ENCODE measurements at regions not wholly inside any gene's neighbourhood (a gene's known extent, or its start where the extent isn't known, plus 50 kb on each side); places are given as distances from the start of the nearest gene placed in this dataset.

DNA sequence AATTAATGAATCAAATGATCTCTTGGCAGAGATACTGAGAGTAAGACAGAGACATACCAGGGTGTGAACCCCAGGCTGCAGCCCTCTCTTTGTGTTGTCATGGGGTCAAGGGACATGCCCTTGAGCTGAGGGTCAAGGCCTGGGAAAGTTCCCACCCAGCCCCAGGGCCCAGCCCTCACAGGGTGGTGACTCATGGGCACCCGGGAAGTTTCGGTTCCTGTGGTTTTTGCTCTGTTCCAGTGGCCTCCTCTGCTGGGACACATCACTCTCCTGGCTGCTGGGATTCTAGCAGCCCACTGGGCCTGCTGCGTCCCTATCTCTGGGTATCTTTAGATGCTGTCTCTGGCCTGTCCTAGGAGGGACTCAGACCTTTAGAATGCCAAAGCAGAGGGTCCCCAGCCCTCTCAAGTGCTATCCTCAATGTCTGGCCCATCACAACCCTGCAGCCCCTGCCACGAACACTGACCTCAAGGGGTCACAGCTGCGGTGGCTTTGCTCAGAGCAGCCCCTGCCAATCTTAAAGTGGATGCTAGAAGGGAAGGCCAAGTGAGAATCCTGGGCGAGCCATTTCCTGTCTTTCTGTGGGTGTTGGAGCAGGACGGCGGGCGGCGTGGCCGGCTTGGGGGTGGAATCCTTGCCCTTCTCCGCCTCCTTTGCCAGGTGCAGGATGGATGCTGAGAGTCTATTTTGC lies 148.4 kb upstream of the TLE3 start:
- H3F3A ChIP-seq (ENCODE audit: insufficient read depth, low read length, poor library complexity, severe bottlenecking) = no peaks in the 10 kb centered on the region
- H3K4me2 ChIP-seq (ENCODE audit: low read length) = no peak overlapping the region

DNA sequence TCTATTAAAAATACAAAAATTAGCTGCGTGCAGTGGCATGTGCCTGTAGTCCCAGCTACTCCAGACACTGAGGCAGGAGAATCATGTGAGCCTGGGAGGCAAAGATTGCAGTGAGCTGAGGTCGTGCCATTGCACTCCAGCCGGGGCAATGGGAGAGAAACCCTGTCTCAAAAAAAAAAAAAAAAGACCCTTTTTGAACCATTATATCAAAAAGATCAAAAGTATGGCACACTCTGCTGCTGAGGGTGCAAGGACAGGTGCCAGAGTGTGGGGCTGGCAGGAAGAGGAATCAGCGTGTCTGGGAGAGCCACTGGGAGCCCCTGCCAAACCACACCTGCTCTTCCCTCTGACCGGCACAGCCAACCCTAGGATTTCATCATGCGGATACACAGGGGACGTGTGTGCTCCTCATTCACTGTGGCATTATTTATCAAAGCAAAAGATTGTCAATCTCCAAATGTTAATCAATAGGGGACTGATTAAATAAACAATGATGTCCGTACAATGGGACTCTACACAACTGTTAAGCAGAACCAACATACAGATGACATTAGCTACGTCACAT lies 147.3 kb upstream of the TLE3 start:
- H3K27ac ChIP-seq (ENCODE audit: low read length) = no peak overlapping the region
- no peaks in the 10 kb centered on the region for H3K9me3 ChIP-seq (ENCODE audit: low read length)
- H3K27me3 ChIP-seq (ENCODE audit: insufficient read depth, low read depth, low read length) = no peaks in the 10 kb centered on the region
- H2AFZ ChIP-seq (ENCODE audit: low read depth, low read length) = no peak overlapping the region
- no peaks in the 10 kb centered on the region for H3F3A ChIP-seq (ENCODE audit: insufficient read depth, low read length, poor library complexity, severe bottlenecking)
- H3K9me2 ChIP-seq (ENCODE audit: insufficient read depth, low read length) = no peaks in the 10 kb centered on the region
- H3K79me2 ChIP-seq (replicated peaks; ENCODE audit: insufficient read depth, low read length) = no peaks in the 10 kb centered on the region
- H3K9ac ChIP-seq (ENCODE audit: low read length) = no peak overlapping the region
- H3K4me3 ChIP-seq (ENCODE audit: low read length) = no peak overlapping the region
- H3K36me3 ChIP-seq (ENCODE audit: insufficient read depth, low read length) = no peaks in the 10 kb centered on the region
- H3K4me2 ChIP-seq (ENCODE audit: low read length) = no peak overlapping the region
- TF ChIP-seq SMC3 (conservative IDR thresholded peaks at IDR 0.05; ENCODE audit: poor library complexity) = no peak
- TF ChIP-seq POLR2AphosphoS5 (IDR thresholded peaks at IDR 0.05) = no peak
- TF ChIP-seq, protein P1, sequence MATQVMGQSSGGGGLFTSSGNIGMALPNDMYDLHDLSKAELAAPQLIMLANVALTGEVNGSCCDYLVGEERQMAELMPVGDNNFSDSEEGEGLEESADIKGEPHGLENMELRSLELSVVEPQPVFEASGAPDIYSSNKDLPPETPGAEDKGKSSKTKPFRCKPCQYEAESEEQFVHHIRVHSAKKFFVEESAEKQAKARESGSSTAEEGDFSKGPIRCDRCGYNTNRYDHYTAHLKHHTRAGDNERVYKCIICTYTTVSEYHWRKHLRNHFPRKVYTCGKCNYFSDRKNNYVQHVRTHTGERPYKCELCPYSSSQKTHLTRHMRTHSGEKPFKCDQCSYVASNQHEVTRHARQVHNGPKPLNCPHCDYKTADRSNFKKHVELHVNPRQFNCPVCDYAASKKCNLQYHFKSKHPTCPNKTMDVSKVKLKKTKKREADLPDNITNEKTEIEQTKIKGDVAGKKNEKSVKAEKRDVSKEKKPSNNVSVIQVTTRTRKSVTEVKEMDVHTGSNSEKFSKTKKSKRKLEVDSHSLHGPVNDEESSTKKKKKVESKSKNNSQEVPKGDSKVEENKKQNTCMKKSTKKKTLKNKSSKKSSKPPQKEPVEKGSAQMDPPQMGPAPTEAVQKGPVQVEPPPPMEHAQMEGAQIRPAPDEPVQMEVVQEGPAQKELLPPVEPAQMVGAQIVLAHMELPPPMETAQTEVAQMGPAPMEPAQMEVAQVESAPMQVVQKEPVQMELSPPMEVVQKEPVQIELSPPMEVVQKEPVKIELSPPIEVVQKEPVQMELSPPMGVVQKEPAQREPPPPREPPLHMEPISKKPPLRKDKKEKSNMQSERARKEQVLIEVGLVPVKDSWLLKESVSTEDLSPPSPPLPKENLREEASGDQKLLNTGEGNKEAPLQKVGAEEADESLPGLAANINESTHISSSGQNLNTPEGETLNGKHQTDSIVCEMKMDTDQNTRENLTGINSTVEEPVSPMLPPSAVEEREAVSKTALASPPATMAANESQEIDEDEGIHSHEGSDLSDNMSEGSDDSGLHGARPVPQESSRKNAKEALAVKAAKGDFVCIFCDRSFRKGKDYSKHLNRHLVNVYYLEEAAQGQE (IDR thresholded peaks at IDR 0.05; ENCODE audit: borderline replicate concordance) = no peak
- TF ChIP-seq, protein P2, sequence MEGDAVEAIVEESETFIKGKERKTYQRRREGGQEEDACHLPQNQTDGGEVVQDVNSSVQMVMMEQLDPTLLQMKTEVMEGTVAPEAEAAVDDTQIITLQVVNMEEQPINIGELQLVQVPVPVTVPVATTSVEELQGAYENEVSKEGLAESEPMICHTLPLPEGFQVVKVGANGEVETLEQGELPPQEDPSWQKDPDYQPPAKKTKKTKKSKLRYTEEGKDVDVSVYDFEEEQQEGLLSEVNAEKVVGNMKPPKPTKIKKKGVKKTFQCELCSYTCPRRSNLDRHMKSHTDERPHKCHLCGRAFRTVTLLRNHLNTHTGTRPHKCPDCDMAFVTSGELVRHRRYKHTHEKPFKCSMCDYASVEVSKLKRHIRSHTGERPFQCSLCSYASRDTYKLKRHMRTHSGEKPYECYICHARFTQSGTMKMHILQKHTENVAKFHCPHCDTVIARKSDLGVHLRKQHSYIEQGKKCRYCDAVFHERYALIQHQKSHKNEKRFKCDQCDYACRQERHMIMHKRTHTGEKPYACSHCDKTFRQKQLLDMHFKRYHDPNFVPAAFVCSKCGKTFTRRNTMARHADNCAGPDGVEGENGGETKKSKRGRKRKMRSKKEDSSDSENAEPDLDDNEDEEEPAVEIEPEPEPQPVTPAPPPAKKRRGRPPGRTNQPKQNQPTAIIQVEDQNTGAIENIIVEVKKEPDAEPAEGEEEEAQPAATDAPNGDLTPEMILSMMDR (IDR thresholded peaks at IDR 0.05; ENCODE audit: poor library complexity, severe bottlenecking) = no peak
- TF ChIP-seq MXI1 (conservative IDR thresholded peaks at IDR 0.05; ENCODE audit: poor library complexity, severe bottlenecking) = no peak
- TF ChIP-seq TAF1 (IDR thresholded peaks at IDR 0.05; ENCODE audit: low read depth) = no peak
- TF ChIP-seq EP300 (conservative IDR thresholded peaks at IDR 0.05; ENCODE audit: poor library complexity, severe bottlenecking) = no peak
- H4K20me1 ChIP-seq (ENCODE audit: insufficient read depth) = no peaks in the 10 kb centered on the region

More for the DNA sequence above, 148.4 kb upstream of the TLE3 start:
- no peaks in the 10 kb centered on the region for H3K36me3 ChIP-seq (ENCODE audit: insufficient read depth, low read length)
- no peak overlapping the region for H3K27ac ChIP-seq (ENCODE audit: low read length)
- no peaks in the 10 kb centered on the region for H3K27me3 ChIP-seq (ENCODE audit: insufficient read depth, low read depth, low read length)
- no peaks in the 10 kb centered on the region for H3K9me2 ChIP-seq (ENCODE audit: insufficient read depth, low read length)
- H3K79me2 ChIP-seq (replicated peaks; ENCODE audit: insufficient read depth, low read length) = no peaks in the 10 kb centered on the region
- H3K9ac ChIP-seq (ENCODE audit: low read length) = no peak overlapping the region
- H3K4me3 ChIP-seq (ENCODE audit: low read length) = no peak overlapping the region
- no peak for TF ChIP-seq TAF1 (IDR thresholded peaks at IDR 0.05; ENCODE audit: low read depth)
- no peak for TF ChIP-seq RAD21 (conservative IDR thresholded peaks at IDR 0.05)
- TF ChIP-seq SMC3 (conservative IDR thresholded peaks at IDR 0.05; ENCODE audit: poor library complexity) = no peak
- no peak for TF ChIP-seq MXI1 (conservative IDR thresholded peaks at IDR 0.05; ENCODE audit: poor library complexity, severe bottlenecking)
- TF ChIP-seq, protein P1 (IDR thresholded peaks at IDR 0.05; ENCODE audit: borderline replicate concordance) = no peak
- no peak for TF ChIP-seq POLR2AphosphoS5 (IDR thresholded peaks at IDR 0.05)
- H3K9me3 ChIP-seq (ENCODE audit: low read length) = no peaks in the 10 kb centered on the region
- H2AFZ ChIP-seq (ENCODE audit: low read depth, low read length) = no peak overlapping the region
- no peaks in the 10 kb centered on the region for H4K20me1 ChIP-seq (ENCODE audit: insufficient read depth)

Data from neural cell (in vitro differentiated cells).